HL-60 (cell line): ENCODE measurements at regions not wholly inside any gene's neighbourhood (a gene's known extent, or its start where the extent isn't known, plus 50 kb on each side); places are given as distances from the start of the nearest gene placed in this dataset.

ENCODE experiments used
- GABPA ChIP-seq: IDR thresholded peaks from 2 replicates; pipeline ENCODE4 v1.6.1; 2012; ENCODE audit warnings: low read depth
- POLR2AphosphoS5 ChIP-seq: IDR thresholded peaks from 2 replicates; pipeline ENCODE4 v1.6.1; 2012; ENCODE audit warnings: low read depth
- SPI1 ChIP-seq: IDR thresholded peaks from 2 replicates; pipeline ENCODE4 v1.6.1; 2012; ENCODE audit warnings: low read depth, mild to moderate bottlenecking, borderline replicate concordance
- TF ChIP-seq, protein P1 (sequence below): IDR thresholded peaks from one replicate; pipeline ENCODE4 v1.5.1; 2011; ENCODE audit warnings: low read length, control low read depth, inconsistent platforms; ENCODE audit not compliant: insufficient read depth
- TF ChIP-seq, protein P2 (sequence below): IDR thresholded peaks from 2 replicates; pipeline ENCODE4 v1.6.1; 2012; ENCODE audit warnings: low read depth; ENCODE audit not compliant: insufficient replicate concordance

DNA sequence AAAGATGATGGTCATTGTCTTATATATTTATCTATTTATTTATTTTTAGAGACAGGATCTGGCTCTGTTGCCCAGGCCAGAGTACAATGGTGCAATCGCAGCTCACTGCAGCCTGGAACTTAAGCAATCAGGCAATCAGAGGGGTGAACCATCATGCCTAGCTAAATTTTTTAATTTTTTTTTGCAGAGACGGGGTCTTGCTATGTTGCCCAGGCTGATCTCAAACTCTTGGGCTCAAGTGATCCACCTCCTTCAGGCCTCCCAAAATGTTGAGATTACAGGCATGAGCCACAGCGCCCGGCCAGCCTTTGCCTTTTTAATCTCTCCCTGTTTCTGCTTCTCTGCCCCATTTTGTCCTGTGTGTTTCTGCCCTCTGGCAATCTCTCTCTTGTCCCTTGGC lies 102.2 kb downstream of the NCR2 start:
- TF ChIP-seq, protein P1, sequence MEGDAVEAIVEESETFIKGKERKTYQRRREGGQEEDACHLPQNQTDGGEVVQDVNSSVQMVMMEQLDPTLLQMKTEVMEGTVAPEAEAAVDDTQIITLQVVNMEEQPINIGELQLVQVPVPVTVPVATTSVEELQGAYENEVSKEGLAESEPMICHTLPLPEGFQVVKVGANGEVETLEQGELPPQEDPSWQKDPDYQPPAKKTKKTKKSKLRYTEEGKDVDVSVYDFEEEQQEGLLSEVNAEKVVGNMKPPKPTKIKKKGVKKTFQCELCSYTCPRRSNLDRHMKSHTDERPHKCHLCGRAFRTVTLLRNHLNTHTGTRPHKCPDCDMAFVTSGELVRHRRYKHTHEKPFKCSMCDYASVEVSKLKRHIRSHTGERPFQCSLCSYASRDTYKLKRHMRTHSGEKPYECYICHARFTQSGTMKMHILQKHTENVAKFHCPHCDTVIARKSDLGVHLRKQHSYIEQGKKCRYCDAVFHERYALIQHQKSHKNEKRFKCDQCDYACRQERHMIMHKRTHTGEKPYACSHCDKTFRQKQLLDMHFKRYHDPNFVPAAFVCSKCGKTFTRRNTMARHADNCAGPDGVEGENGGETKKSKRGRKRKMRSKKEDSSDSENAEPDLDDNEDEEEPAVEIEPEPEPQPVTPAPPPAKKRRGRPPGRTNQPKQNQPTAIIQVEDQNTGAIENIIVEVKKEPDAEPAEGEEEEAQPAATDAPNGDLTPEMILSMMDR: no peak
- no peak for TF ChIP-seq SPI1
- TF ChIP-seq, protein P2, sequence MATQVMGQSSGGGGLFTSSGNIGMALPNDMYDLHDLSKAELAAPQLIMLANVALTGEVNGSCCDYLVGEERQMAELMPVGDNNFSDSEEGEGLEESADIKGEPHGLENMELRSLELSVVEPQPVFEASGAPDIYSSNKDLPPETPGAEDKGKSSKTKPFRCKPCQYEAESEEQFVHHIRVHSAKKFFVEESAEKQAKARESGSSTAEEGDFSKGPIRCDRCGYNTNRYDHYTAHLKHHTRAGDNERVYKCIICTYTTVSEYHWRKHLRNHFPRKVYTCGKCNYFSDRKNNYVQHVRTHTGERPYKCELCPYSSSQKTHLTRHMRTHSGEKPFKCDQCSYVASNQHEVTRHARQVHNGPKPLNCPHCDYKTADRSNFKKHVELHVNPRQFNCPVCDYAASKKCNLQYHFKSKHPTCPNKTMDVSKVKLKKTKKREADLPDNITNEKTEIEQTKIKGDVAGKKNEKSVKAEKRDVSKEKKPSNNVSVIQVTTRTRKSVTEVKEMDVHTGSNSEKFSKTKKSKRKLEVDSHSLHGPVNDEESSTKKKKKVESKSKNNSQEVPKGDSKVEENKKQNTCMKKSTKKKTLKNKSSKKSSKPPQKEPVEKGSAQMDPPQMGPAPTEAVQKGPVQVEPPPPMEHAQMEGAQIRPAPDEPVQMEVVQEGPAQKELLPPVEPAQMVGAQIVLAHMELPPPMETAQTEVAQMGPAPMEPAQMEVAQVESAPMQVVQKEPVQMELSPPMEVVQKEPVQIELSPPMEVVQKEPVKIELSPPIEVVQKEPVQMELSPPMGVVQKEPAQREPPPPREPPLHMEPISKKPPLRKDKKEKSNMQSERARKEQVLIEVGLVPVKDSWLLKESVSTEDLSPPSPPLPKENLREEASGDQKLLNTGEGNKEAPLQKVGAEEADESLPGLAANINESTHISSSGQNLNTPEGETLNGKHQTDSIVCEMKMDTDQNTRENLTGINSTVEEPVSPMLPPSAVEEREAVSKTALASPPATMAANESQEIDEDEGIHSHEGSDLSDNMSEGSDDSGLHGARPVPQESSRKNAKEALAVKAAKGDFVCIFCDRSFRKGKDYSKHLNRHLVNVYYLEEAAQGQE: no peak
- TF ChIP-seq POLR2AphosphoS5: no peak
- no peak for TF ChIP-seq GABPA
